ENCODE measurements at regions not wholly inside any gene's neighbourhood (a gene's known extent, or its start where the extent isn't known, plus 50 kb on each side); places are given as distances from the start of the nearest gene placed in this dataset.

- no peak for DNase-seq (ENCODE audit: low read depth)
These were observed 346.8 kb upstream of the GYPC start for GRCh38 chr2:126309185-126309584.

- DNase-seq (ENCODE audit: low read depth) = no peak
These were observed 343.4 kb upstream of the GYPC start for GRCh38 chr2:126312579-126312978.

- no peak for DNase-seq (ENCODE audit: low read depth)
These were observed 340.1 kb upstream of the GYPC start for GRCh38 chr2:126315828-126316227.

- DNase-seq (ENCODE audit: low read depth) = no peak
These were observed 338.0 kb upstream of the GYPC start for GRCh38 chr2:126317790-126318431.

GRCh38 chr2:126322342-126322741 is 333.6 kb upstream of the GYPC start:
- DNase-seq (ENCODE audit: low read depth) = no peak

- DNase-seq (ENCODE audit: low read depth) = no peak
These were observed 330.8 kb upstream of the GYPC start for GRCh38 chr2:126325202-126325601.

- DNase-seq (ENCODE audit: low read depth) = no peak
These were observed 326.8 kb upstream of the GYPC start for GRCh38 chr2:126329173-126329572.

- DNase-seq (ENCODE audit: low read depth) = no peak
These were observed 313.5 kb upstream of the GYPC start for GRCh38 chr2:126342457-126342856.

- DNase-seq (ENCODE audit: low read depth) = no peak
These were observed 312.8 kb upstream of the GYPC start for GRCh38 chr2:126343136-126343535.

- DNase-seq (ENCODE audit: low read depth) = no peak
These were observed 311.5 kb upstream of the GYPC start for GRCh38 chr2:126344493-126344892.

GRCh38 chr2:126345691-126346090 is 310.3 kb upstream of the GYPC start:
- no peak for DNase-seq (ENCODE audit: low read depth)

- DNase-seq (ENCODE audit: low read depth) = no peak
These were observed 299.3 kb upstream of the GYPC start for GRCh38 chr2:126356631-126357030.

GRCh38 chr2:126358122-126358521 is 297.8 kb upstream of the GYPC start:
- DNase-seq (ENCODE audit: low read depth) = no peak

- DNase-seq (ENCODE audit: low read depth) = peak; percentile 23
These were observed 296.5 kb upstream of the GYPC start for GRCh38 chr2:126359494-126359893.

- DNase-seq (ENCODE audit: low read depth) = no peak
These were observed 288.6 kb upstream of the GYPC start for GRCh38 chr2:126367361-126367760.

GRCh38 chr2:126368758-126369157 is 287.2 kb upstream of the GYPC start:
- DNase-seq (ENCODE audit: low read depth) = no peak

- no peak for DNase-seq (ENCODE audit: low read depth)
These were observed 285.8 kb upstream of the GYPC start for GRCh38 chr2:126370201-126370600.

GRCh38 chr2:126372406-126372805 is 283.6 kb upstream of the GYPC start:
- no peak for DNase-seq (ENCODE audit: low read depth)

GRCh38 chr2:126378176-126378575 is 277.8 kb upstream of the GYPC start:
- DNase-seq (ENCODE audit: low read depth) = no peak

- DNase-seq (ENCODE audit: low read depth) = no peak
These were observed 274.9 kb upstream of the GYPC start for GRCh38 chr2:126381091-126381490.

- DNase-seq (ENCODE audit: low read depth) = no peak
These were observed 273.0 kb upstream of the GYPC start for GRCh38 chr2:126382998-126383397.

- no peak for DNase-seq (ENCODE audit: low read depth)
These were observed 272.2 kb upstream of the GYPC start for GRCh38 chr2:126383800-126384199.

GRCh38 chr2:126385441-126385840 is 270.5 kb upstream of the GYPC start:
- DNase-seq (ENCODE audit: low read depth) = no peak

- DNase-seq (ENCODE audit: low read depth) = no peak
These were observed 270.0 kb upstream of the GYPC start for GRCh38 chr2:126385983-126386382.

- no peak for DNase-seq (ENCODE audit: low read depth)
These were observed 266.5 kb upstream of the GYPC start for GRCh38 chr2:126389446-126389845.

Data from ELR (cell line).